HepG2 (cell line): ENCODE measurements at regions not wholly inside any gene's neighbourhood (a gene's known extent, or its start where the extent isn't known, plus 50 kb on each side); places are given as distances from the start of the nearest gene placed in this dataset.

ENCODE experiments used
- ATAC-seq: fragments of 200-7000 bp; cut with Tn5 transposase; 3 replicates; pipeline ENCODE4 v1.9.1; 2020; ENCODE audit warnings: mild to moderate bottlenecking, moderate library complexity
- BruUV-seq: library from RNA; stranded (reverse); fragments of 400-500 nt; replicated peaks from 2 replicates; lab custom pipeline; 2021; lab: Mats Ljungman, UMichigan
- CTCF ChIA-PET: fragments of 300-600 bp; formaldehyde crosslinking; extraction: SDS; loops from one replicate; lab custom pipeline; 2021; ENCODE audit warnings: low total read pairs, inconsistent platforms, low intra/inter-chr PET ratio; lab: Yijun Ruan, JAX
- POLR2A ChIA-PET: fragments of 350-600 bp; sonication (Branson Sonifier 250); formaldehyde crosslinking; loops from one replicate; lab custom pipeline; 2020; ENCODE audit warnings: antibody characterized with exemption, inconsistent platforms; lab: Yijun Ruan, JAX
- DNase-seq: peaks from one replicate; pipeline ENCODE4 v3.0.0-alpha.2; 2015; ENCODE audit warnings: low spot score
- FAIRE-seq: peaks from 3 replicates; lab custom pipeline; 2011; peaks lifted over from hg19 to GRCh38; lab: Jason Lieb, UNC
- H2AFZ ChIP-seq: one replicate; pipeline ENCODE4 v1.6.1; 2011; ENCODE audit warnings: low read length, inconsistent platforms
- H3K27ac ChIP-seq: fragments of 300-600 bp; 3 replicates; pipeline ENCODE4 v1.8.0; 2011; ENCODE audit warnings: mixed run types, mild to moderate bottlenecking, mixed read lengths, low read length, inconsistent platforms; ENCODE audit not compliant: insufficient read depth; ENCODE audit errors: extremely low read length
- H3K27me3 ChIP-seq, 2 experiments: fragments of 200-600 bp in 1 of 2; 2 replicates in 1 of 2; 3 replicates in 1 of 2; pipeline versions ENCODE4 v1.6.0 to v1.8.0; 2011; ENCODE audit warnings: low read length in 2 of 2, mild to moderate bottlenecking in 2 of 2, moderate library complexity in 2 of 2, inconsistent platforms in 1 of 2; ENCODE audit not compliant: insufficient read depth in 2 of 2, control insufficient read depth in 1 of 2
- H3K36me3 ChIP-seq, 2 experiments: fragments of 200-600 bp in 1 of 2; replicated peaks in 1 of 2; 2 replicates in 1 of 2; 3 replicates in 1 of 2; pipeline versions ENCODE4 v1.5.1 to v1.8.0; 2011; ENCODE audit warnings: low read length in 2 of 2, inconsistent platforms in 1 of 2; ENCODE audit not compliant: insufficient read depth in 2 of 2, control insufficient read depth in 1 of 2
- H3K4me1 ChIP-seq: 2 replicates; pipeline ENCODE4 v1.5.1; 2012; ENCODE audit warnings: low read length, inconsistent platforms; ENCODE audit not compliant: insufficient read depth
- H3K4me2 ChIP-seq: 2 replicates; pipeline ENCODE4 v1.6.0; 2011; ENCODE audit warnings: low read depth, low read length, inconsistent platforms
- H3K4me3 ChIP-seq, 3 experiments: fragments of 200-600 bp in 1 of 3; sonication (generic), shearing (Covaris generic) in 1 of 3; replicated peaks in 1 of 3; 2 replicates each; pipeline ENCODE4 v1.5.1; 2011 to 2016; ENCODE audit warnings: low read length in 3 of 3, inconsistent platforms in 2 of 3, low read depth in 2 of 3, mild to moderate bottlenecking in 2 of 3, control low read depth in 1 of 3, mixed read lengths in 1 of 3; ENCODE audit not compliant: insufficient read depth in 1 of 3
- H3K79me2 ChIP-seq: one replicate; pipeline ENCODE4 v1.6.1; 2011; ENCODE audit warnings: low read length, inconsistent platforms; ENCODE audit not compliant: insufficient read depth
- H3K9ac ChIP-seq: 2 replicates; pipeline ENCODE4 v1.6.0; 2011; ENCODE audit warnings: mild to moderate bottlenecking, low read depth, low read length, inconsistent platforms; ENCODE audit not compliant: insufficient read depth
- H3K9me3 ChIP-seq: 2 replicates; pipeline ENCODE4 v1.5.1; 2012; ENCODE audit warnings: mild to moderate bottlenecking, low read length
- H4K20me1 ChIP-seq: 2 replicates; pipeline ENCODE4 v1.6.0; 2011; ENCODE audit warnings: inconsistent platforms, mild to moderate bottlenecking, low read length, moderate library complexity; ENCODE audit not compliant: insufficient read depth
- AKAP8 ChIP-seq: sonication (generic); formaldehyde crosslinking; IDR thresholded peaks from 2 replicates; pipeline ENCODE4 v1.5.1; 2020; ENCODE audit warnings: mild to moderate bottlenecking, missing genetic modification reagents
- CSRNP1 ChIP-seq: sonication (generic); formaldehyde crosslinking; IDR thresholded peaks from 2 replicates; pipeline ENCODE4 v1.8.1; 2023; ENCODE audit warnings: mild to moderate bottlenecking, missing genetic modification reagents
- CTCF ChIP-seq: sonication (generic); formaldehyde crosslinking; IDR thresholded peaks from 2 replicates; pipeline ENCODE4 v1.5.0; 2020; ENCODE audit warnings: mild to moderate bottlenecking, missing genetic modification reagents, moderate library complexity
- FOXK1 ChIP-seq: sonication (generic); formaldehyde crosslinking; IDR thresholded peaks from 2 replicates; pipeline ENCODE4 v1.4.0; 2020; ENCODE audit warnings: low read depth, missing genetic modification reagents, borderline replicate concordance
- GATAD1 ChIP-seq: IDR thresholded peaks from 2 replicates; pipeline ENCODE4 v1.6.1; 2016; ENCODE audit warnings: missing genetic modification reagents, missing compliant biosample characterization
- HOXA3 ChIP-seq: sonication (generic); formaldehyde crosslinking; IDR thresholded peaks from 2 replicates; pipeline ENCODE4 v1.5.0; 2020; ENCODE audit warnings: missing genetic modification reagents
- KLF6 ChIP-seq: IDR thresholded peaks from 2 replicates; pipeline ENCODE4 v1.8.0; 2016; ENCODE audit warnings: missing biosample characterization, missing genetic modification reagents
- PITX1 ChIP-seq: sonication (generic); formaldehyde crosslinking; IDR thresholded peaks from 2 replicates; pipeline ENCODE4 v1.5.1; 2020; ENCODE audit warnings: mild to moderate bottlenecking, missing genetic modification reagents
- SIX4 ChIP-seq: sonication (generic); formaldehyde crosslinking; IDR thresholded peaks from 2 replicates; pipeline ENCODE4 v1.4.0; 2020; ENCODE audit warnings: missing genetic modification reagents
- SMAD3 ChIP-seq: sonication (generic); formaldehyde crosslinking; IDR thresholded peaks from 2 replicates; pipeline ENCODE4 v1.4.0; 2020; ENCODE audit warnings: missing genetic modification reagents
- SMARCE1 ChIP-seq: fragments of 450-650 bp; IDR thresholded peaks from 2 replicates; pipeline ENCODE4 v1.6.1; 2017; ENCODE audit warnings: borderline replicate concordance
- SMC3 ChIP-seq: IDR thresholded peaks from 2 replicates; pipeline ENCODE4 v1.6.1; 2011; ENCODE audit warnings: low read length, improper control_type of control experiment
- ZBTB25 ChIP-seq: IDR thresholded peaks from 2 replicates; pipeline ENCODE4 v1.6.1; 2018; ENCODE audit warnings: missing genetic modification reagents
- ZBTB38 ChIP-seq: sonication (generic); formaldehyde crosslinking; IDR thresholded peaks from 2 replicates; pipeline ENCODE4 v1.5.1; 2020; ENCODE audit warnings: mild to moderate bottlenecking, missing genetic modification reagents
- ZFP1 ChIP-seq: IDR thresholded peaks from 2 replicates; pipeline ENCODE4 v1.6.1; 2016
- ZNF3 ChIP-seq: IDR thresholded peaks from 2 replicates; pipeline ENCODE4 v1.7.0; 2017; ENCODE audit warnings: inconsistent platforms
- ZNF543 ChIP-seq: sonication (generic); formaldehyde crosslinking; IDR thresholded peaks from 2 replicates; pipeline ENCODE4 v1.4.0; 2020; ENCODE audit warnings: mild to moderate bottlenecking, missing genetic modification reagents
- WGBS: methylation state at CpG from one replicate; pipeline ENCODE4 v1.1.6; 2017; ENCODE audit warnings: low lambda C conversion rate; 5-methylcytosine and 5-hydroxymethylcytosine counted together
- in situ Hi-C: cut with HindIII; loops from 2 replicates; pipeline ENCODE4 v1.10.0; 2017; ENCODE audit warnings: low pct_unique_long_range_greater_than_20kb; ENCODE audit not compliant: extremely low pct_ligation_motif_present
- intact Hi-C: fragments of 100-400 bp; cut with micrococcal nuclease; formaldehyde crosslinking; loops from one replicate; pipeline ENCODE4 v1.10.0; 2022; ENCODE audit not compliant: unreplicated experiment
- TF ChIP-seq, protein P1 (sequence below), 2 experiments: sonication (generic) in 1 of 2; formaldehyde crosslinking in 1 of 2; IDR thresholded peaks; 2 replicates each; pipeline versions ENCODE4 v1.4.0 to v1.6.1; 2018 to 2020; ENCODE audit warnings: missing genetic modification reagents in 2 of 2, borderline replicate concordance in 1 of 2, low read depth in 1 of 2, mild to moderate bottlenecking in 1 of 2, missing biosample characterization in 1 of 2

DNA sequence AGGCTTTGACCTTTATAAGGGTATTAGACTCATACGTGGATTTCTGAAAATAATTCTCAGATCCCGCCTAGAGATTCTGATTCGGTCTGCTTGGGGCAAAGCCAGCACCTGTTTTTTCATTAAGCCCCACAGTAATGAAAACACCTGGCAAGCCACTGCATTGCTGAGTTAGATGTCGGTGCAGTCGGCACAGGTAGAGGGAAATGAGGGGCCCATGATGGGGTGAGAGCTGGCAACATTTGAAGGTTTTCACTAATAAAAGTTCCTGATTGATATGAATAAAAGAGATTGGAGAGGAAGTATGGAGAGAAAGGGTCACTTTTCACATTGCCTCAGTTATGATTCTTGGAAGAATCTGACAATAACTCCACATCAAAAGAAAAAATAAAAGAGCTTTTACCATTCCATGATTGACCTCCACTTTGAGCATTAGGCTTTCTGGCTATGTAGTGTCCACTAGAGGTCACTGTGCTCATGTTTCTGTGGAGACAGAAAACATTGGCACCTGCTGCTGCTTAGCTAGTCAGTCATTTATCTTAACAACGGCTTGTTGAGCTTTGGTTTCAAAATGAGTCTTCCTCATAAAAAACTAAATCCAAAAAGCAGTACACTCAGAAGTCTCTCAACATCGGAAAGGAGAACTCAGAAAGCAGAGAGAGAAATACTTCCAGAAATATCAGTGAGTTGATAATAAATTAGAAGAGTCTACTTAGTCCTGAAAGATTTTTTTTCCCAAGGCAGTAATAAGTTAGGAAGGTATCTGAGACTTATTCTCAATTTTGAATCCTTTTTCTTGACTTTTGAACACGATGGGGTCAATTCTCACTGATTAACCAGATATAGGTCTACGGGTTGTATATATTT lies 53.3 kb upstream of the KLHL31 start:
- no TSS peak for BruUV-seq
- H3K27me3 ChIP-seq = no peaks in the 10 kb centered on the region; a peak in 1 of 5 replicates
- peak; percentile 72 for DNase-seq
- H2AFZ ChIP-seq = no peak overlapping the region
- H4K20me1 ChIP-seq = no peaks in the 10 kb centered on the region
- H3K4me2 ChIP-seq = no peak overlapping the region
- H3K4me1 ChIP-seq = peaks cover 22% of the 10 kb centered on the region
- ChIA-PET CTCF (interaction anchor here (0.6 to 3.7 kb wide), 6 partner anchors 9 to 237 kb away, joined by 3 to 29 read pairs (median 7); no protein-coding TSS in a partner anchor), POLR2A (interaction anchor here (1.1 to 1.4 kb wide), 3 partner anchors 9 to 167 kb away, joined by 3 to 8 read pairs (median 3); no protein-coding TSS in a partner anchor)
- peak; percentile 89 for ATAC-seq
- 41% methylated on average over 9 of the region's 9 CpGs for WGBS
- in situ Hi-C loops = loop anchor here (25.0 kb wide), 1 partner anchor 557 kb away; no protein-coding TSS in a partner anchor
- peak; percentile 75 for FAIRE-seq
- no peak overlapping the region for H3K4me3 ChIP-seq
- no peaks in the 10 kb centered on the region for H3K36me3 ChIP-seq
- intact Hi-C loops = loop anchor here (1.0 to 5.0 kb wide), 5 partner anchors 37 to 237 kb away; partner anchors contain the start of gene GCLC
- H3K9ac ChIP-seq = no peak overlapping the region
- H3K9me3 ChIP-seq = no peaks in the 10 kb centered on the region
- H3K79me2 ChIP-seq = no peaks in the 10 kb centered on the region
- no peak overlapping the region for H3K27ac ChIP-seq
- TF ChIP-seq FOXK1 (peak; percentile 50; the same call in 1 of the 2 replicates), AKAP8 (no peak), SMAD3 (CRISPR knock-in tag) (0 out of 2 replicates have a peak, but pooled peaks have one; percentile 28), SMC3 (peak; percentile 75), PITX1 (no peak), ZBTB38 (no peak), ZBTB25 (CRISPR knock-in tag) (no peak), CSRNP1 (no peak), SIX4 (no peak), KLF6 (CRISPR knock-in tag) (0 out of 2 replicates have a peak, but pooled peaks have one; percentile 25), ZFP1 (no peak), SMARCE1 (no peak), HOXA3 (no peak), ZNF3 (CRISPR knock-in tag) (peak; percentile 72; the same call in 1 of the 2 replicates), CTCF (peak; percentile 88), GATAD1 (0 out of 2 replicates have a peak, but pooled peaks have one; percentile 19), ZNF543 (no peak)
- TF ChIP-seq, protein P1, sequence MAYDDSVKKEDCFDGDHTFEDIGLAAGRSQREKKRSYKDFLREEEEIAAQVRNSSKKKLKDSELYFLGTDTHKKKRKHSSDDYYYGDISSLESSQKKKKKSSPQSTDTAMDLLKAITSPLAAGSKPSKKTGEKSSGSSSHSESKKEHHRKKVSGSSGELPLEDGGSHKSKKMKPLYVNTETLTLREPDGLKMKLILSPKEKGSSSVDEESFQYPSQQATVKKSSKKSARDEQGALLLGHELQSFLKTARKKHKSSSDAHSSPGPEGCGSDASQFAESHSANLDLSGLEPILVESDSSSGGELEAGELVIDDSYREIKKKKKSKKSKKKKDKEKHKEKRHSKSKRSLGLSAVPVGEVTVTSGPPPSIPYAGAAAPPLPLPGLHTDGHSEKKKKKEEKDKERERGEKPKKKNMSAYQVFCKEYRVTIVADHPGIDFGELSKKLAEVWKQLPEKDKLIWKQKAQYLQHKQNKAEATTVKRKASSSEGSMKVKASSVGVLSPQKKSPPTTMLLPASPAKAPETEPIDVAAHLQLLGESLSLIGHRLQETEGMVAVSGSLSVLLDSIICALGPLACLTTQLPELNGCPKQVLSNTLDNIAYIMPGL (CRISPR knock-in tag; IDR thresholded peaks at IDR 0.05; ENCODE audit: borderline replicate concordance in 1 of 2, low read depth in 1 of 2) = 0 out of 4 replicates have a peak, but pooled peaks of 1 of the 2 experiments have one; percentile 20
